Ishikawa (cell line): ENCODE measurements at regions not wholly inside any gene's neighbourhood (a gene's known extent, or its start where the extent isn't known, plus 50 kb on each side); places are given as distances from the start of the nearest gene placed in this dataset.

ENCODE experiments used
- CEBPB ChIP-seq: IDR thresholded peaks from 2 replicates; pipeline ENCODE4 v1.6.1; 2012
- CREB1 ChIP-seq: IDR thresholded peaks from 2 replicates; pipeline ENCODE4 v1.6.1; 2012; ENCODE audit warnings: low read depth
- EGR1 ChIP-seq: IDR thresholded peaks from 2 replicates; pipeline ENCODE4 v1.6.1; 2012
- EP300 ChIP-seq: IDR thresholded peaks from 2 replicates; pipeline ENCODE4 v1.6.1; 2012; ENCODE audit warnings: borderline replicate concordance
- FOXM1 ChIP-seq: IDR thresholded peaks from 2 replicates; pipeline ENCODE4 v1.6.1; 2012; ENCODE audit warnings: low read depth, borderline replicate concordance
- NFIC ChIP-seq: IDR thresholded peaks from 2 replicates; pipeline ENCODE4 v1.6.1; 2012
- RAD21 ChIP-seq: IDR thresholded peaks from 2 replicates; pipeline ENCODE4 v1.6.1; 2012; ENCODE audit warnings: low read depth
- REST ChIP-seq: IDR thresholded peaks from 2 replicates; pipeline ENCODE4 v1.6.1; 2012; ENCODE audit warnings: low read depth, mild to moderate bottlenecking
- TAF1 ChIP-seq: IDR thresholded peaks from 2 replicates; pipeline ENCODE4 v1.6.1; 2012; ENCODE audit warnings: low read depth, mild to moderate bottlenecking
- TCF12 ChIP-seq: IDR thresholded peaks from 2 replicates; pipeline ENCODE4 v1.6.1; 2012; ENCODE audit warnings: low read depth
- TEAD4 ChIP-seq: IDR thresholded peaks from 2 replicates; pipeline ENCODE4 v1.6.1; 2012
- YY1 ChIP-seq: IDR thresholded peaks from 2 replicates; pipeline ENCODE4 v1.6.1; 2012; ENCODE audit warnings: low read depth
- ZBTB7A ChIP-seq: IDR thresholded peaks from 2 replicates; pipeline ENCODE4 v1.6.1; 2012; ENCODE audit warnings: low read depth
- TF ChIP-seq, protein P1 (sequence below): IDR thresholded peaks from 2 replicates; pipeline ENCODE4 v1.6.1; 2012
- TF ChIP-seq, protein P2 (sequence below): IDR thresholded peaks from 2 replicates; pipeline ENCODE4 v1.6.1; 2012

GRCh38 chr1:73343947-73344346 lies 854.0 kb downstream of the LRRIQ3 start:
- TF ChIP-seq ZBTB7A: no peak
- TF ChIP-seq REST: no peak
- no peak for TF ChIP-seq EGR1
- TF ChIP-seq TEAD4: no peak
- TF ChIP-seq, protein P1, sequence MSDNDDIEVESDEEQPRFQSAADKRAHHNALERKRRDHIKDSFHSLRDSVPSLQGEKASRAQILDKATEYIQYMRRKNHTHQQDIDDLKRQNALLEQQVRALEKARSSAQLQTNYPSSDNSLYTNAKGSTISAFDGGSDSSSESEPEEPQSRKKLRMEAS: no peak
- TF ChIP-seq TCF12: no peak
- TF ChIP-seq NFIC: no peak
- TF ChIP-seq, protein P2, sequence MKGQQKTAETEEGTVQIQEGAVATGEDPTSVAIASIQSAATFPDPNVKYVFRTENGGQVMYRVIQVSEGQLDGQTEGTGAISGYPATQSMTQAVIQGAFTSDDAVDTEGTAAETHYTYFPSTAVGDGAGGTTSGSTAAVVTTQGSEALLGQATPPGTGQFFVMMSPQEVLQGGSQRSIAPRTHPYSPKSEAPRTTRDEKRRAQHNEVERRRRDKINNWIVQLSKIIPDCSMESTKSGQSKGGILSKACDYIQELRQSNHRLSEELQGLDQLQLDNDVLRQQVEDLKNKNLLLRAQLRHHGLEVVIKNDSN: no peak
- no peak for TF ChIP-seq FOXM1
- TF ChIP-seq YY1: no peak
- TF ChIP-seq CREB1: no peak
- no peak for TF ChIP-seq CEBPB
- TF ChIP-seq EP300: no peak
- no peak for TF ChIP-seq RAD21
- TF ChIP-seq TAF1: no peak

GRCh38 chr1:73333847-73334503 lies 864.0 kb downstream of the LRRIQ3 start:
- TF ChIP-seq YY1: no peak

- TF ChIP-seq CEBPB: no peak
- TF ChIP-seq TAF1: no peak
- TF ChIP-seq TEAD4: no peak
- no peak for TF ChIP-seq RAD21
- TF ChIP-seq TCF12: no peak
- no peak for TF ChIP-seq CREB1
- no peak for TF ChIP-seq ZBTB7A
- no peak for TF ChIP-seq YY1
- TF ChIP-seq EGR1: no peak
- TF ChIP-seq REST: no peak
- TF ChIP-seq FOXM1: no peak
- TF ChIP-seq, protein P2: no peak
- TF ChIP-seq EP300: no peak
- TF ChIP-seq NFIC: no peak
- TF ChIP-seq, protein P1: no peak
Observed at GRCh38 chr1:73331726-73332125, 866.2 kb downstream of the LRRIQ3 start.

GRCh38 chr1:73327998-73328397 lies 870.0 kb downstream of the LRRIQ3 start:
- no peak for TF ChIP-seq TEAD4
- TF ChIP-seq ZBTB7A: no peak
- TF ChIP-seq CEBPB: no peak
- no peak for TF ChIP-seq NFIC
- no peak for TF ChIP-seq FOXM1
- TF ChIP-seq REST: no peak
- TF ChIP-seq, protein P2: no peak
- no peak for TF ChIP-seq EP300
- TF ChIP-seq CREB1: no peak
- TF ChIP-seq TCF12: no peak
- TF ChIP-seq TAF1: no peak
- no peak for TF ChIP-seq EGR1
- TF ChIP-seq, protein P1: no peak
